A549 (cell line): ENCODE measurements at regions not wholly inside any gene's neighbourhood (a gene's known extent, or its start where the extent isn't known, plus 50 kb on each side); places are given as distances from the start of the nearest gene placed in this dataset.

Source experiments
- JUN ChIP-seq, 2 experiments: fragments of >200 bp; sonication (Bioruptor Twin); formaldehyde crosslinking; IDR thresholded peaks; 2 replicates in 1 of 2; 3 replicates in 1 of 2; pipeline ENCODE4 v1.6.1; 2016 to 2017
- SREBF2 ChIP-seq: fragments of 450-650 bp; IDR thresholded peaks from 2 replicates; pipeline ENCODE4 v1.6.1; 2014; ENCODE audit warnings: mild to moderate bottlenecking, moderate library complexity
- TF ChIP-seq, protein P1 (sequence below): fragments of 200-600 bp; sonication (generic); IDR thresholded peaks from 2 replicates; pipeline ENCODE4 v1.6.1; 2016; ENCODE audit warnings: antibody characterized with exemption, mild to moderate bottlenecking, moderate library complexity
- TF ChIP-seq, protein P2 (sequence below): fragments of >200 bp; sonication (Bioruptor Twin); formaldehyde crosslinking; IDR thresholded peaks from 3 replicates; pipeline ENCODE4 v1.5.1; 2016

DNA sequence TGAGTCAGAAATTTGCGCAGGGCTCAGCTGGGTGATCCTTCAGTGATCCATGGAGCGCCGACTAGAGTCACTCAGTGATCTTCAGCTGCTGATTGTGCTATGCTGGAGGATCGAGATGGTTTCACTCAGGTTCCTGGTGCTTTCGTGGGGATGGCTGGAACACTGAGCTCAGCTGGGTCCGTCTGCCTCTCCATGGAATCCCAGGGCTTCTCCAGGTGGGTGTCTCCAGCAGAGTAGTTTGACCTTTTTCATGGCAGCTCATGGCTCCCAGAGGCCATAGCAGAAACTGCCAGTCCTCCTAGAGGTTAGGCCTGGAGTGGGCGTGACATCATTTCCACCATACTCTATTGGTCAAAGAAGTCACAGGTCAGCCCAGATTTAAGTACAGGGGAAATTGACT is 88.8 kb upstream of the SIRPA start:
- TF ChIP-seq, protein P1, sequence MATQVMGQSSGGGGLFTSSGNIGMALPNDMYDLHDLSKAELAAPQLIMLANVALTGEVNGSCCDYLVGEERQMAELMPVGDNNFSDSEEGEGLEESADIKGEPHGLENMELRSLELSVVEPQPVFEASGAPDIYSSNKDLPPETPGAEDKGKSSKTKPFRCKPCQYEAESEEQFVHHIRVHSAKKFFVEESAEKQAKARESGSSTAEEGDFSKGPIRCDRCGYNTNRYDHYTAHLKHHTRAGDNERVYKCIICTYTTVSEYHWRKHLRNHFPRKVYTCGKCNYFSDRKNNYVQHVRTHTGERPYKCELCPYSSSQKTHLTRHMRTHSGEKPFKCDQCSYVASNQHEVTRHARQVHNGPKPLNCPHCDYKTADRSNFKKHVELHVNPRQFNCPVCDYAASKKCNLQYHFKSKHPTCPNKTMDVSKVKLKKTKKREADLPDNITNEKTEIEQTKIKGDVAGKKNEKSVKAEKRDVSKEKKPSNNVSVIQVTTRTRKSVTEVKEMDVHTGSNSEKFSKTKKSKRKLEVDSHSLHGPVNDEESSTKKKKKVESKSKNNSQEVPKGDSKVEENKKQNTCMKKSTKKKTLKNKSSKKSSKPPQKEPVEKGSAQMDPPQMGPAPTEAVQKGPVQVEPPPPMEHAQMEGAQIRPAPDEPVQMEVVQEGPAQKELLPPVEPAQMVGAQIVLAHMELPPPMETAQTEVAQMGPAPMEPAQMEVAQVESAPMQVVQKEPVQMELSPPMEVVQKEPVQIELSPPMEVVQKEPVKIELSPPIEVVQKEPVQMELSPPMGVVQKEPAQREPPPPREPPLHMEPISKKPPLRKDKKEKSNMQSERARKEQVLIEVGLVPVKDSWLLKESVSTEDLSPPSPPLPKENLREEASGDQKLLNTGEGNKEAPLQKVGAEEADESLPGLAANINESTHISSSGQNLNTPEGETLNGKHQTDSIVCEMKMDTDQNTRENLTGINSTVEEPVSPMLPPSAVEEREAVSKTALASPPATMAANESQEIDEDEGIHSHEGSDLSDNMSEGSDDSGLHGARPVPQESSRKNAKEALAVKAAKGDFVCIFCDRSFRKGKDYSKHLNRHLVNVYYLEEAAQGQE, result no peak
- TF ChIP-seq SREBF2 (no peak), JUN (IDR thresholded peaks at IDR 0.05) (no peak)
- TF ChIP-seq, protein P2, sequence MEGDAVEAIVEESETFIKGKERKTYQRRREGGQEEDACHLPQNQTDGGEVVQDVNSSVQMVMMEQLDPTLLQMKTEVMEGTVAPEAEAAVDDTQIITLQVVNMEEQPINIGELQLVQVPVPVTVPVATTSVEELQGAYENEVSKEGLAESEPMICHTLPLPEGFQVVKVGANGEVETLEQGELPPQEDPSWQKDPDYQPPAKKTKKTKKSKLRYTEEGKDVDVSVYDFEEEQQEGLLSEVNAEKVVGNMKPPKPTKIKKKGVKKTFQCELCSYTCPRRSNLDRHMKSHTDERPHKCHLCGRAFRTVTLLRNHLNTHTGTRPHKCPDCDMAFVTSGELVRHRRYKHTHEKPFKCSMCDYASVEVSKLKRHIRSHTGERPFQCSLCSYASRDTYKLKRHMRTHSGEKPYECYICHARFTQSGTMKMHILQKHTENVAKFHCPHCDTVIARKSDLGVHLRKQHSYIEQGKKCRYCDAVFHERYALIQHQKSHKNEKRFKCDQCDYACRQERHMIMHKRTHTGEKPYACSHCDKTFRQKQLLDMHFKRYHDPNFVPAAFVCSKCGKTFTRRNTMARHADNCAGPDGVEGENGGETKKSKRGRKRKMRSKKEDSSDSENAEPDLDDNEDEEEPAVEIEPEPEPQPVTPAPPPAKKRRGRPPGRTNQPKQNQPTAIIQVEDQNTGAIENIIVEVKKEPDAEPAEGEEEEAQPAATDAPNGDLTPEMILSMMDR, result no peak
